Peyer's patch (tissue), 4 donors: ENCODE measurements at regions not wholly inside any gene's neighbourhood (a gene's known extent, or its start where the extent isn't known, plus 50 kb on each side); places are given as distances from the start of the nearest gene placed in this dataset.

Experiments
- DNase-seq, 3 donors: peaks; one replicate each; pipeline ENCODE4 v3.0.0-alpha.2; 2017 to 2019
- H3K27ac ChIP-seq, 4 donors: fragments of 200-600 bp; sonication (generic); one replicate each; pipeline ENCODE4 v1.5.1; 2016 to 2019
- H3K27me3 ChIP-seq, 2 donors: fragments of 200-600 bp; sonication (generic); one replicate each; pipeline ENCODE4 v1.5.1; 2019
- H3K36me3 ChIP-seq, 3 donors: fragments of 200-600 bp; sonication (generic); one replicate each; pipeline ENCODE4 v1.5.1; 2016 to 2019
- H3K4me1 ChIP-seq, 4 donors: fragments of 200-600 bp; sonication (generic); one replicate each; pipeline ENCODE4 v1.5.1; 2016 to 2019
- H3K4me3 ChIP-seq, 4 donors: fragments of 200-600 bp; sonication (generic); 1 replicate in 3 of 4; 2 replicates in 1 of 4; pipeline ENCODE4 v1.5.1; 2016 to 2019; ENCODE audit warnings: mild to moderate bottlenecking in 1 of 4
- H3K9me3 ChIP-seq, 4 donors: fragments of 200-600 bp; sonication (generic); one replicate each; pipeline ENCODE4 v1.5.1; 2016 to 2019; ENCODE audit warnings: mild to moderate bottlenecking in 1 of 4
- CTCF ChIP-seq, 6 experiments: fragments of 450-650 bp in 4 of 6; fragments of 200-600 bp in 2 of 6; sonication (generic) in 1 of 6; IDR thresholded peaks; one replicate each; pipeline ENCODE4 v1.5.1; 2017 to 2019; ENCODE audit warnings: antibody characterized with exemption in 6 of 6, mild to moderate bottlenecking in 3 of 6, moderate library complexity in 1 of 6
- POLR2A ChIP-seq, 2 donors: fragments of 450-650 bp; IDR thresholded peaks; one replicate each; pipeline ENCODE4 v1.5.1; 2017; ENCODE audit warnings: antibody characterized with exemption in 2 of 2, mild to moderate bottlenecking in 2 of 2, moderate library complexity in 2 of 2

GRCh38 chr4:175215657-175216056 is 297.5 kb downstream of the ADAM29 start:
- Histone ChIP-seq H3K36me3 (no peaks in the 10 kb centered on the region), H3K4me1 (no peaks in the 10 kb centered on the region), H3K27me3 (no peaks in the 10 kb centered on the region), H3K4me3 (no peak overlapping the region), H3K27ac (no peak overlapping the region), H3K9me3 (peaks cover 0 to 15% (median 0%) of the 10 kb centered on the region in 4 donors)
- no peak for DNase-seq
- TF ChIP-seq CTCF (IDR thresholded peaks at IDR 0.05) (no peak), POLR2A (IDR thresholded peaks at IDR 0.05) (no peak)

GRCh38 chr4:175229154-175229553 is 311.0 kb downstream of the ADAM29 start:
- Histone ChIP-seq H3K36me3 (no peaks in the 10 kb centered on the region), H3K4me3 (no peak overlapping the region)
- TF ChIP-seq CTCF (IDR thresholded peaks at IDR 0.05) (no peak), POLR2A (IDR thresholded peaks at IDR 0.05) (no peak)

GRCh38 chr4:175234162-175234561 is 316.0 kb downstream of the ADAM29 start:
- Histone ChIP-seq H3K9me3 (no peaks in the 10 kb centered on the region), H3K27me3 (no peaks in the 10 kb centered on the region), H3K4me1 (no peaks in the 10 kb centered on the region), H3K27ac (no peak overlapping the region), H3K36me3 (no peaks in the 10 kb centered on the region), H3K4me3 (no peak overlapping the region)
- TF ChIP-seq POLR2A (IDR thresholded peaks at IDR 0.05) = no peak
- no peak for TF ChIP-seq CTCF (IDR thresholded peaks at IDR 0.05)
- DNase-seq = no peak

More at GRCh38 chr4:175229154-175229553, 311.0 kb downstream of the ADAM29 start:
- H3K27me3 ChIP-seq = no peaks in the 10 kb centered on the region
- H3K9me3 ChIP-seq = peaks cover 0 to 5% (median 0%) of the 10 kb centered on the region in 4 donors
- no peak for DNase-seq
- no peaks in the 10 kb centered on the region for H3K4me1 ChIP-seq
- H3K27ac ChIP-seq = no peak overlapping the region

- TF ChIP-seq POLR2A (IDR thresholded peaks at IDR 0.05) (no peak), CTCF (IDR thresholded peaks at IDR 0.05) (no peak)
- Histone ChIP-seq H3K4me3 (no peak overlapping the region), H3K27me3 (no peaks in the 10 kb centered on the region), H3K4me1 (no peaks in the 10 kb centered on the region), H3K27ac (no peak overlapping the region), H3K9me3 (no peaks in the 10 kb centered on the region), H3K36me3 (no peaks in the 10 kb centered on the region)
- no peak for DNase-seq
These were observed 320.8 kb downstream of the ADAM29 start for GRCh38 chr4:175238827-175239517.

GRCh38 chr4:175246941-175247340 is 328.8 kb downstream of the ADAM29 start:
- Histone ChIP-seq H3K27ac (no peak overlapping the region), H3K36me3 (no peaks in the 10 kb centered on the region), H3K4me3 (no peak overlapping the region), H3K27me3 (no peaks in the 10 kb centered on the region), H3K9me3 (no peaks in the 10 kb centered on the region), H3K4me1 (no peaks in the 10 kb centered on the region)
- DNase-seq = no peak
- no peak for TF ChIP-seq CTCF (IDR thresholded peaks at IDR 0.05)
- no peak for TF ChIP-seq POLR2A (IDR thresholded peaks at IDR 0.05)
